HepG2 (cell line): ENCODE measurements at regions not wholly inside any gene's neighbourhood (a gene's known extent, or its start where the extent isn't known, plus 50 kb on each side); places are given as distances from the start of the nearest gene placed in this dataset.

Experiments
- JUND ChIP-seq: sonication (generic); formaldehyde crosslinking; IDR thresholded peaks from 2 replicates; pipeline ENCODE4 v1.8.0; 2022; ENCODE audit warnings: mild to moderate bottlenecking, missing genetic modification reagents
- MATR3 ChIP-seq: sonication (generic); formaldehyde crosslinking; IDR thresholded peaks from 2 replicates; pipeline ENCODE4 v1.4.0; 2020; ENCODE audit warnings: missing genetic modification reagents
- MYPOP ChIP-seq: sonication (generic); formaldehyde crosslinking; IDR thresholded peaks from 2 replicates; pipeline ENCODE4 v1.8.1; 2023; ENCODE audit warnings: mild to moderate bottlenecking, moderate library complexity, missing genetic modification reagents
- NCOR1 ChIP-seq: fragments of 200-600 bp; sonication (generic); IDR thresholded peaks from 2 replicates; pipeline ENCODE4 v1.7.0; 2017; ENCODE audit warnings: antibody characterized with exemption, low read length, borderline replicate concordance
- NFIC ChIP-seq: IDR thresholded peaks from 2 replicates; pipeline ENCODE4 v1.6.1; 2012; ENCODE audit warnings: mild to moderate bottlenecking, low read length, inconsistent platforms
- NR3C1 ChIP-seq: sonication (generic); formaldehyde crosslinking; IDR thresholded peaks from 2 replicates; pipeline ENCODE4 v1.4.0; 2020; ENCODE audit warnings: missing genetic modification reagents
- TAF1 ChIP-seq: sonication (generic); formaldehyde crosslinking; IDR thresholded peaks from 2 replicates; pipeline ENCODE4 v1.4.0; 2020; ENCODE audit warnings: missing genetic modification reagents
- ZNF121 ChIP-seq: sonication (generic); formaldehyde crosslinking; IDR thresholded peaks from 2 replicates; pipeline ENCODE4 v1.5.0; 2020; ENCODE audit warnings: mild to moderate bottlenecking, missing genetic modification reagents
- TF ChIP-seq, protein P1 (sequence below): conservative IDR thresholded peaks from 2 replicates; pipeline ENCODE4 v1.6.1; 2018; ENCODE audit warnings: missing genetic modification reagents
- TF ChIP-seq, protein P2 (sequence below): fragments of 450-650 bp; IDR thresholded peaks from 2 replicates; pipeline ENCODE4 v1.6.1; 2017; ENCODE audit warnings: mild to moderate bottlenecking

GRCh38 chr7:68715907-68716306 lies 882.4 kb upstream of the AUTS2 start:
- no peak for TF ChIP-seq JUND (CRISPR knock-in tag)
- TF ChIP-seq NR3C1 (CRISPR knock-in tag): no peak
- TF ChIP-seq NCOR1: no peak
- no peak for TF ChIP-seq MATR3
- no peak for TF ChIP-seq MYPOP (CRISPR knock-in tag)
- no peak for TF ChIP-seq ZNF121 (CRISPR knock-in tag)
- TF ChIP-seq, protein P1, sequence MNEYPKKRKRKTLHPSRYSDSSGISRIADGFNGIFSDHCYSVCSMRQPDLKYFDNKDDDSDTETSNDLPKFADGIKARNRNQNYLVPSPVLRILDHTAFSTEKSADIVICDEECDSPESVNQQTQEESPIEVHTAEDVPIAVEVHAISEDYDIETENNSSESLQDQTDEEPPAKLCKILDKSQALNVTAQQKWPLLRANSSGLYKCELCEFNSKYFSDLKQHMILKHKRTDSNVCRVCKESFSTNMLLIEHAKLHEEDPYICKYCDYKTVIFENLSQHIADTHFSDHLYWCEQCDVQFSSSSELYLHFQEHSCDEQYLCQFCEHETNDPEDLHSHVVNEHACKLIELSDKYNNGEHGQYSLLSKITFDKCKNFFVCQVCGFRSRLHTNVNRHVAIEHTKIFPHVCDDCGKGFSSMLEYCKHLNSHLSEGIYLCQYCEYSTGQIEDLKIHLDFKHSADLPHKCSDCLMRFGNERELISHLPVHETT (CRISPR knock-in tag): no peak
- TF ChIP-seq NFIC: no peak
- TF ChIP-seq TAF1 (CRISPR knock-in tag): no peak
- TF ChIP-seq, protein P2, sequence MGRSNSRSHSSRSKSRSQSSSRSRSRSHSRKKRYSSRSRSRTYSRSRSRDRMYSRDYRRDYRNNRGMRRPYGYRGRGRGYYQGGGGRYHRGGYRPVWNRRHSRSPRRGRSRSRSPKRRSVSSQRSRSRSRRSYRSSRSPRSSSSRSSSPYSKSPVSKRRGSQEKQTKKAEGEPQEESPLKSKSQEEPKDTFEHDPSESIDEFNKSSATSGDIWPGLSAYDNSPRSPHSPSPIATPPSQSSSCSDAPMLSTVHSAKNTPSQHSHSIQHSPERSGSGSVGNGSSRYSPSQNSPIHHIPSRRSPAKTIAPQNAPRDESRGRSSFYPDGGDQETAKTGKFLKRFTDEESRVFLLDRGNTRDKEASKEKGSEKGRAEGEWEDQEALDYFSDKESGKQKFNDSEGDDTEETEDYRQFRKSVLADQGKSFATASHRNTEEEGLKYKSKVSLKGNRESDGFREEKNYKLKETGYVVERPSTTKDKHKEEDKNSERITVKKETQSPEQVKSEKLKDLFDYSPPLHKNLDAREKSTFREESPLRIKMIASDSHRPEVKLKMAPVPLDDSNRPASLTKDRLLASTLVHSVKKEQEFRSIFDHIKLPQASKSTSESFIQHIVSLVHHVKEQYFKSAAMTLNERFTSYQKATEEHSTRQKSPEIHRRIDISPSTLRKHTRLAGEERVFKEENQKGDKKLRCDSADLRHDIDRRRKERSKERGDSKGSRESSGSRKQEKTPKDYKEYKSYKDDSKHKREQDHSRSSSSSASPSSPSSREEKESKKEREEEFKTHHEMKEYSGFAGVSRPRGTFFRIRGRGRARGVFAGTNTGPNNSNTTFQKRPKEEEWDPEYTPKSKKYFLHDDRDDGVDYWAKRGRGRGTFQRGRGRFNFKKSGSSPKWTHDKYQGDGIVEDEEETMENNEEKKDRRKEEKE: no peak
